Smooth muscle cell (in vitro differentiated cells): ENCODE measurements at regions not wholly inside any gene's neighbourhood (a gene's known extent, or its start where the extent isn't known, plus 50 kb on each side); places are given as distances from the start of the nearest gene placed in this dataset.
"Not testable (repeated sequence)": the region's sequence is repeated elsewhere in the genome, so short reads cannot be mapped to it uniquely, and the experiment has no call there.

Experiments used
- DNase-seq: peaks from one replicate; lab custom pipeline; 2025; ENCODE audit not compliant: unreplicated experiment; lab: John Stamatoyannopoulos, UW
- H2AFZ ChIP-seq: fragments of 200-600 bp; sonication (generic); 2 replicates; pipeline ENCODE4 v1.6.0; 2016; ENCODE audit warnings: antibody characterized with exemption, low read depth, mild to moderate bottlenecking
- H3F3A ChIP-seq: fragments of 200-600 bp; sonication (generic); 2 replicates; pipeline ENCODE4 v1.6.0; 2017; ENCODE audit warnings: antibody characterized with exemption, low read depth
- H3K27ac ChIP-seq: fragments of 200-600 bp; sonication (generic); 2 replicates; pipeline ENCODE4 v1.5.1; 2016; ENCODE audit warnings: low read depth, mild to moderate bottlenecking
- H3K27me3 ChIP-seq: fragments of 200-600 bp; sonication (generic); 2 replicates; pipeline ENCODE4 v1.6.1; 2016; ENCODE audit warnings: low read depth, mild to moderate bottlenecking
- H3K36me3 ChIP-seq: fragments of 200-600 bp; sonication (generic); 2 replicates; pipeline ENCODE4 v1.5.1; 2016; ENCODE audit warnings: low read depth
- H3K4me1 ChIP-seq: fragments of 200-600 bp; sonication (generic); 2 replicates; pipeline ENCODE4 v1.5.1; 2016; ENCODE audit warnings: low read depth
- H3K4me2 ChIP-seq: fragments of 200-600 bp; sonication (generic); 2 replicates; pipeline ENCODE4 v1.6.0; 2016; ENCODE audit warnings: mild to moderate bottlenecking
- H3K4me3 ChIP-seq: fragments of 200-600 bp; sonication (generic); 2 replicates; pipeline ENCODE4 v1.5.1; 2016; ENCODE audit warnings: mild to moderate bottlenecking
- H3K79me2 ChIP-seq: fragments of 200-600 bp; sonication (generic); 2 replicates; pipeline ENCODE4 v1.6.0; 2016; ENCODE audit warnings: low read depth, mild to moderate bottlenecking
- H3K9ac ChIP-seq: fragments of 200-600 bp; sonication (generic); 2 replicates; pipeline ENCODE4 v1.6.0; 2016; ENCODE audit warnings: low read depth
- H3K9me3 ChIP-seq: fragments of 200-600 bp; sonication (generic); replicated peaks from 2 replicates; pipeline ENCODE4 v1.5.1; 2016; ENCODE audit warnings: low read depth
- H4K20me1 ChIP-seq: fragments of 200-600 bp; sonication (generic); 2 replicates; pipeline ENCODE4 v1.6.0; 2016; ENCODE audit warnings: low read depth
- WGBS: methylation state at CpG from one replicate; pipeline ENCODE4 v1.1.7; 2016; ENCODE audit warnings: low lambda C conversion rate; 5-methylcytosine and 5-hydroxymethylcytosine counted together
- TF ChIP-seq, protein P1 (sequence below): fragments of 200-600 bp; sonication (generic); IDR thresholded peaks from 2 replicates; pipeline ENCODE4 v1.5.1; 2017; ENCODE audit warnings: borderline replicate concordance, mild to moderate bottlenecking, antibody characterized with exemption; ENCODE audit not compliant: insufficient read depth, poor library complexity, severe bottlenecking

- no peak overlapping the region for H3K4me2 ChIP-seq
- H3K4me3 ChIP-seq: no peak overlapping the region
- no peaks in the 10 kb centered on the region for H3K27me3 ChIP-seq
- no peak overlapping the region for H3K27ac ChIP-seq
- no peaks in the 10 kb centered on the region for H4K20me1 ChIP-seq
- no peaks in the 10 kb centered on the region for H3K36me3 ChIP-seq
- no peak for DNase-seq
- TF ChIP-seq, protein P1, sequence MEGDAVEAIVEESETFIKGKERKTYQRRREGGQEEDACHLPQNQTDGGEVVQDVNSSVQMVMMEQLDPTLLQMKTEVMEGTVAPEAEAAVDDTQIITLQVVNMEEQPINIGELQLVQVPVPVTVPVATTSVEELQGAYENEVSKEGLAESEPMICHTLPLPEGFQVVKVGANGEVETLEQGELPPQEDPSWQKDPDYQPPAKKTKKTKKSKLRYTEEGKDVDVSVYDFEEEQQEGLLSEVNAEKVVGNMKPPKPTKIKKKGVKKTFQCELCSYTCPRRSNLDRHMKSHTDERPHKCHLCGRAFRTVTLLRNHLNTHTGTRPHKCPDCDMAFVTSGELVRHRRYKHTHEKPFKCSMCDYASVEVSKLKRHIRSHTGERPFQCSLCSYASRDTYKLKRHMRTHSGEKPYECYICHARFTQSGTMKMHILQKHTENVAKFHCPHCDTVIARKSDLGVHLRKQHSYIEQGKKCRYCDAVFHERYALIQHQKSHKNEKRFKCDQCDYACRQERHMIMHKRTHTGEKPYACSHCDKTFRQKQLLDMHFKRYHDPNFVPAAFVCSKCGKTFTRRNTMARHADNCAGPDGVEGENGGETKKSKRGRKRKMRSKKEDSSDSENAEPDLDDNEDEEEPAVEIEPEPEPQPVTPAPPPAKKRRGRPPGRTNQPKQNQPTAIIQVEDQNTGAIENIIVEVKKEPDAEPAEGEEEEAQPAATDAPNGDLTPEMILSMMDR: no peak
- peaks cover 9% of the 10 kb centered on the region for H3K9me3 ChIP-seq
- H3F3A ChIP-seq: no peaks in the 10 kb centered on the region
- H3K4me1 ChIP-seq: no peaks in the 10 kb centered on the region
- no peak overlapping the region for H3K9ac ChIP-seq
- H3K79me2 ChIP-seq: no peaks in the 10 kb centered on the region
- no peak overlapping the region for H2AFZ ChIP-seq
- WGBS: 91% methylated on average over 2 of the region's 2 CpGs
Measured at GRCh38 chr5:91586232-91586631, 203.1 kb upstream of the ARRDC3 start.

- Histone ChIP-seq H3K27me3 (no peaks in the 10 kb centered on the region), H3K4me3 (no peak overlapping the region), H3K9me3 (peaks cover 3% of the 10 kb centered on the region), H3K4me2 (no peak overlapping the region), H3K4me1 (no peaks in the 10 kb centered on the region), H3K9ac (no peak overlapping the region), H2AFZ (no peak overlapping the region), H3K79me2 (no peaks in the 10 kb centered on the region), H3K27ac (no peak overlapping the region), H3K36me3 (no peaks in the 10 kb centered on the region), H4K20me1 (no peaks in the 10 kb centered on the region), H3F3A (no peaks in the 10 kb centered on the region)
- TF ChIP-seq, protein P1: no peak
- DNase-seq: no peak
- WGBS: 79% methylated on average over 2 of the region's 2 CpGs
Measured at GRCh38 chr5:91584352-91584751, 201.2 kb upstream of the ARRDC3 start.

DNA sequence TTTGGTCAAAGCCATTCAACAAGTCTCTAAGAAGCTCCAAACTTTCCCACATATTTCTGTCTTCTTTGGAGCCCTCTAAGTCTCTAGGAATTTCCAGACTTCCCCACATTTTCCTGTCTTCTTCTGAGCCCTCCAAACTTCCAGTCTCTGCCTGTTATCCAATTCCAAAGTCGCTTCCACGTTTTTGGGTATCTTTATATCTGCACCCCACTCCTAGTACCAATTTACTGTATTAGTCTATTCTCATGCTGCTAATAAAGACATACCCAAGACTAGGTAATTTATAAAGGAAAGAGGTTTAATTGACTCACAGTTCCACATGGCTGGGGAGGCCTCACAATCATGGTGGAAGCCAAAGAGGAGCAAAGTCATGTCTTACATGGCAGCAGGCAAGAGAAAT is 182.9 kb upstream of the ARRDC3 start:
- H3K27ac ChIP-seq, H3K36me3 ChIP-seq, H4K20me1 ChIP-seq, H3K27me3 ChIP-seq, H3K4me1 ChIP-seq, H3K9me3 ChIP-seq, H2AFZ ChIP-seq, H3F3A ChIP-seq, DNase-seq, H3K9ac ChIP-seq, H3K79me2 ChIP-seq, H3K4me3 ChIP-seq, H3K4me2 ChIP-seq: not testable (repeated sequence)
- WGBS: 88% methylated on average over 2 of the region's 2 CpGs

DNA sequence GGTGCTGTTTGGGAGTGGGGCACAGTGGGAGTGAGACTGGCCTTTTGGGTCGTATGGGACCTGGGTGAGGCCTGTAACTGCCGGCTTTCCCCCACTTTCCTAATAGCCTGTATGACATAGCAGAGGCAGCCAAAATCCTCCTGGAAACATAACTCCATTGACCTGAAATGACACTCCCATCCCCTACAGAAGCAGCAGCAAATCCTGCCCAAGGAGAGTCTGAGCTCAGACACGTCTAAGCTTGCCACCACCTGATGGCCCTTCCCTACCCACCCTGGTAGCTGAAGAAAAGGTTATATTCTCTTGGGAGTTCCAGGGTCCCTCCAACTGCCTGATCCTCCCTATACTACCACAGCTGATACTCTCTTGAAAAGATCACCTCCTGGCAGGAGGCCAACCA is 179.8 kb upstream of the ARRDC3 start:
- TF ChIP-seq, protein P1: no peak
- H3F3A ChIP-seq: no peaks in the 10 kb centered on the region
- 97% methylated on average over 3 of the region's 3 CpGs for WGBS
- H3K27ac ChIP-seq: no peak overlapping the region
- H3K79me2 ChIP-seq: no peaks in the 10 kb centered on the region
- H3K4me2 ChIP-seq: no peak overlapping the region
- no peak overlapping the region for H2AFZ ChIP-seq
- H3K36me3 ChIP-seq: no peaks in the 10 kb centered on the region
- no peak overlapping the region for H3K9ac ChIP-seq
- H3K9me3 ChIP-seq: no peaks in the 10 kb centered on the region
- H3K4me3 ChIP-seq: no peak overlapping the region
- no peaks in the 10 kb centered on the region for H4K20me1 ChIP-seq
- no peaks in the 10 kb centered on the region for H3K27me3 ChIP-seq
- H3K4me1 ChIP-seq: no peaks in the 10 kb centered on the region
- DNase-seq: no peak
